GM12878 (cell line): ENCODE measurements at regions not wholly inside any gene's neighbourhood (a gene's known extent, or its start where the extent isn't known, plus 50 kb on each side); places are given as distances from the start of the nearest gene placed in this dataset.

Experiments
- TF ChIP-seq, protein P1 (sequence below): IDR thresholded peaks from 2 replicates; pipeline ENCODE4 v1.6.1; 2012; ENCODE audit warnings: improper control_type of control experiment, low read depth, low read length; ENCODE audit not compliant: insufficient replicate concordance
- TF ChIP-seq, protein P2 (sequence below): IDR thresholded peaks from 2 replicates; pipeline ENCODE4 v1.6.1; 2012; ENCODE audit warnings: mild to moderate bottlenecking, low read depth, low read length
- TF ChIP-seq, protein P3 (sequence below): fragments of 450-650 bp; formaldehyde crosslinking; IDR thresholded peaks from 2 replicates; pipeline ENCODE4 v1.4.0; 2022; ENCODE audit warnings: mild to moderate bottlenecking, moderate library complexity

DNA sequence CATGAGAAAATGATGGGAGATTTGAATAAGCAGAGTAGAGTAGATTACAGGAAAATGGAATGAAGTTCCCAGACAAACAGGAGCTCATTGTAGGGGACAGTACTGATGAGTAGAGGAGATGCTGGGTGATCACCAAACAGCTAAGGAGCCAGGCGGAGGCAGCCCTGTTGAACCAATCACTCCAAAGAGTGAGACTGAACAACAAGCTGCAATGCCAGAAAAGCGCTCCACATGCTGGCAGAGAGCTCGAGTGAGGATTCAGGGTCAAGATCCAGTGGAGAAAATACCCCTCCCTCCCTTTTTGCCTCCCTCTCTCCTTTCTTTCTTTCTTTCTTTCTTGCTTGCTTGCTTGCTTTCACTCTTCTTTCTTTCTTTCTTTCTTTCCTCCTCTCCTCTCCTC lies 133.3 kb downstream of the PFKFB3 start (continued):
- TF ChIP-seq, protein P1, sequence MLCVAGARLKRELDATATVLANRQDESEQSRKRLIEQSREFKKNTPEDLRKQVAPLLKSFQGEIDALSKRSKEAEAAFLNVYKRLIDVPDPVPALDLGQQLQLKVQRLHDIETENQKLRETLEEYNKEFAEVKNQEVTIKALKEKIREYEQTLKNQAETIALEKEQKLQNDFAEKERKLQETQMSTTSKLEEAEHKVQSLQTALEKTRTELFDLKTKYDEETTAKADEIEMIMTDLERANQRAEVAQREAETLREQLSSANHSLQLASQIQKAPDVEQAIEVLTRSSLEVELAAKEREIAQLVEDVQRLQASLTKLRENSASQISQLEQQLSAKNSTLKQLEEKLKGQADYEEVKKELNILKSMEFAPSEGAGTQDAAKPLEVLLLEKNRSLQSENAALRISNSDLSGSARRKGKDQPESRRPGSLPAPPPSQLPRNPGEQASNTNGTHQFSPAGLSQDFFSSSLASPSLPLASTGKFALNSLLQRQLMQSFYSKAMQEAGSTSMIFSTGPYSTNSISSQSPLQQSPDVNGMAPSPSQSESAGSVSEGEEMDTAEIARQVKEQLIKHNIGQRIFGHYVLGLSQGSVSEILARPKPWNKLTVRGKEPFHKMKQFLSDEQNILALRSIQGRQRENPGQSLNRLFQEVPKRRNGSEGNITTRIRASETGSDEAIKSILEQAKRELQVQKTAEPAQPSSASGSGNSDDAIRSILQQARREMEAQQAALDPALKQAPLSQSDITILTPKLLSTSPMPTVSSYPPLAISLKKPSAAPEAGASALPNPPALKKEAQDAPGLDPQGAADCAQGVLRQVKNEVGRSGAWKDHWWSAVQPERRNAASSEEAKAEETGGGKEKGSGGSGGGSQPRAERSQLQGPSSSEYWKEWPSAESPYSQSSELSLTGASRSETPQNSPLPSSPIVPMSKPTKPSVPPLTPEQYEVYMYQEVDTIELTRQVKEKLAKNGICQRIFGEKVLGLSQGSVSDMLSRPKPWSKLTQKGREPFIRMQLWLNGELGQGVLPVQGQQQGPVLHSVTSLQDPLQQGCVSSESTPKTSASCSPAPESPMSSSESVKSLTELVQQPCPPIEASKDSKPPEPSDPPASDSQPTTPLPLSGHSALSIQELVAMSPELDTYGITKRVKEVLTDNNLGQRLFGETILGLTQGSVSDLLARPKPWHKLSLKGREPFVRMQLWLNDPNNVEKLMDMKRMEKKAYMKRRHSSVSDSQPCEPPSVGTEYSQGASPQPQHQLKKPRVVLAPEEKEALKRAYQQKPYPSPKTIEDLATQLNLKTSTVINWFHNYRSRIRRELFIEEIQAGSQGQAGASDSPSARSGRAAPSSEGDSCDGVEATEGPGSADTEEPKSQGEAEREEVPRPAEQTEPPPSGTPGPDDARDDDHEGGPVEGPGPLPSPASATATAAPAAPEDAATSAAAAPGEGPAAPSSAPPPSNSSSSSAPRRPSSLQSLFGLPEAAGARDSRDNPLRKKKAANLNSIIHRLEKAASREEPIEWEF, result no peak
- TF ChIP-seq, protein P2, sequence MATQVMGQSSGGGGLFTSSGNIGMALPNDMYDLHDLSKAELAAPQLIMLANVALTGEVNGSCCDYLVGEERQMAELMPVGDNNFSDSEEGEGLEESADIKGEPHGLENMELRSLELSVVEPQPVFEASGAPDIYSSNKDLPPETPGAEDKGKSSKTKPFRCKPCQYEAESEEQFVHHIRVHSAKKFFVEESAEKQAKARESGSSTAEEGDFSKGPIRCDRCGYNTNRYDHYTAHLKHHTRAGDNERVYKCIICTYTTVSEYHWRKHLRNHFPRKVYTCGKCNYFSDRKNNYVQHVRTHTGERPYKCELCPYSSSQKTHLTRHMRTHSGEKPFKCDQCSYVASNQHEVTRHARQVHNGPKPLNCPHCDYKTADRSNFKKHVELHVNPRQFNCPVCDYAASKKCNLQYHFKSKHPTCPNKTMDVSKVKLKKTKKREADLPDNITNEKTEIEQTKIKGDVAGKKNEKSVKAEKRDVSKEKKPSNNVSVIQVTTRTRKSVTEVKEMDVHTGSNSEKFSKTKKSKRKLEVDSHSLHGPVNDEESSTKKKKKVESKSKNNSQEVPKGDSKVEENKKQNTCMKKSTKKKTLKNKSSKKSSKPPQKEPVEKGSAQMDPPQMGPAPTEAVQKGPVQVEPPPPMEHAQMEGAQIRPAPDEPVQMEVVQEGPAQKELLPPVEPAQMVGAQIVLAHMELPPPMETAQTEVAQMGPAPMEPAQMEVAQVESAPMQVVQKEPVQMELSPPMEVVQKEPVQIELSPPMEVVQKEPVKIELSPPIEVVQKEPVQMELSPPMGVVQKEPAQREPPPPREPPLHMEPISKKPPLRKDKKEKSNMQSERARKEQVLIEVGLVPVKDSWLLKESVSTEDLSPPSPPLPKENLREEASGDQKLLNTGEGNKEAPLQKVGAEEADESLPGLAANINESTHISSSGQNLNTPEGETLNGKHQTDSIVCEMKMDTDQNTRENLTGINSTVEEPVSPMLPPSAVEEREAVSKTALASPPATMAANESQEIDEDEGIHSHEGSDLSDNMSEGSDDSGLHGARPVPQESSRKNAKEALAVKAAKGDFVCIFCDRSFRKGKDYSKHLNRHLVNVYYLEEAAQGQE, result no peak
- TF ChIP-seq, protein P3, sequence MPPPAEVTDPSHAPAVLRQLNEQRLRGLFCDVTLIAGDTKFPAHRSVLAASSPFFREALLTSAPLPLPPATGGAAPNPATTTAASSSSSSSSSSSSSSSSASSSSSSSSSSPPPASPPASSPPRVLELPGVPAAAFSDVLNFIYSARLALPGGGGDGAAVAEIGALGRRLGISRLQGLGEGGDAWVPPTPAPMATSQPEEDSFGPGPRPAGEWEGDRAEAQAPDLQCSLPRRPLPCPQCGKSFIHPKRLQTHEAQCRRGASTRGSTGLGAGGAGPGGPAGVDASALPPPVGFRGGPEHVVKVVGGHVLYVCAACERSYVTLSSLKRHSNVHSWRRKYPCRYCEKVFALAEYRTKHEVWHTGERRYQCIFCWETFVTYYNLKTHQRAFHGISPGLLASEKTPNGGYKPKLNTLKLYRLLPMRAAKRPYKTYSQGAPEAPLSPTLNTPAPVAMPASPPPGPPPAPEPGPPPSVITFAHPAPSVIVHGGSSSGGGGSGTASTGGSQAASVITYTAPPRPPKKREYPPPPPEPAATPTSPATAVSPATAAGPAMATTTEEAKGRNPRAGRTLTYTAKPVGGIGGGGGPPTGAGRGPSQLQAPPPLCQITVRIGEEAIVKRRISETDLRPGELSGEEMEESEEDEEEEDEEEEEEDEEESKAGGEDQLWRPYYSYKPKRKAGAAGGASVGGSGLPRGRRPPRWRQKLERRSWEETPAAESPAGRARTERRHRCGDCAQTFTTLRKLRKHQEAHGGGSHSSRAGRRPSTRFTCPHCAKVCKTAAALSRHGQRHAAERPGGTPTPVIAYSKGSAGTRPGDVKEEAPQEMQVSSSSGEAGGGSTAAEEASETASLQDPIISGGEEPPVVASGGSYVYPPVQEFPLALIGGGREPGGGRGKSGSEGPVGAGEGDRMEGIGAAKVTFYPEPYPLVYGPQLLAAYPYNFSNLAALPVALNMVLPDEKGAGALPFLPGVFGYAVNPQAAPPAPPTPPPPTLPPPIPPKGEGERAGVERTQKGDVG (CRISPR knock-in tag), result no peak
